T47D (cell line): ENCODE measurements at regions not wholly inside any gene's neighbourhood (a gene's known extent, or its start where the extent isn't known, plus 50 kb on each side); places are given as distances from the start of the nearest gene placed in this dataset.
"Not testable (repeated sequence)": the region's sequence is repeated elsewhere in the genome, so short reads cannot be mapped to it uniquely, and the experiment has no call there.

Source experiments
- DNase-seq, 2 experiments: peaks; one replicate each; pipeline versions ENCODE4 v3.0.0 to v3.0.0-alpha.2; 2011 to 2012; ENCODE audit warnings: low read depth in 1 of 2, low spot score in 1 of 2
- JUND ChIP-seq: IDR thresholded peaks from 2 replicates; pipeline ENCODE4 v1.6.1; 2012; ENCODE audit warnings: low read depth
- in situ Hi-C: cut with HindIII; loops from 2 replicates; pipeline ENCODE4 v1.10.0; 2016; ENCODE audit warnings: low sequenced_read_pairs, low pct_unique_long_range_greater_than_20kb

DNA sequence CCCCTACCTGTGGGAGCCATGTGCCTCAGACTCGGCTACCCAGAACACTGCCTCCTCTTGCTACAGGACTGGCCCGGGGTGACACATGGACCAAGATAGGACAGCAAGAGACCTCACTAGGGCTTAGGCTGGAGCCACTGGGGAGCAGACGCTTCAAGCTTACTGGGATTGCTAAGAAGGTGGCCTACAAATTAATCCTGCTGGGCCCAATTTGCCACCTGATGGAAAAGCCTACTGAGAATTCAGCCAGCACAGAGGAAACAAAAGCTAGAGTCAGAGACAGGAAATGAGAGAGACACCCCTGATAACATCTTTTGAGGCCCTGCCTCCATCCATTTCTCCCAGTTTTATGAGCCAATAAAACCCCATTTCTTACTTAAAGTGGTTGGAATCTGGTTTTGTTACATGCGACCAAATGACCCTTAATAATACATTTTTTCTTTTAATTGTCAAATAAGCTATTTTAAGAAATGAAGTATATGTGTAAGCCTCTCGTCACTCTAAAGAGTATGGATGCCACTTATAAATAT, 282.1 kb downstream of the CXCL12 start:
- no peak for TF ChIP-seq JUND
- DNase-seq, result no peak
- in situ Hi-C loops, result no loop called here

GRCh38 chr10:44101082-44101481, 283.8 kb downstream of the CXCL12 start:
- no peak for TF ChIP-seq JUND
- in situ Hi-C loops, result no loop called here
- DNase-seq, result no peak

- in situ Hi-C loops, result no loop called here
Observed at GRCh38 chr10:44099511-44099910, 285.4 kb downstream of the CXCL12 start.

GRCh38 chr10:44096217-44096616, 288.7 kb downstream of the CXCL12 start:
- in situ Hi-C loops, DNase-seq: not testable (repeated sequence)

More at GRCh38 chr10:44099511-44099910, 285.4 kb downstream of the CXCL12 start:
- no peak for DNase-seq
- TF ChIP-seq JUND, result no peak

DNA sequence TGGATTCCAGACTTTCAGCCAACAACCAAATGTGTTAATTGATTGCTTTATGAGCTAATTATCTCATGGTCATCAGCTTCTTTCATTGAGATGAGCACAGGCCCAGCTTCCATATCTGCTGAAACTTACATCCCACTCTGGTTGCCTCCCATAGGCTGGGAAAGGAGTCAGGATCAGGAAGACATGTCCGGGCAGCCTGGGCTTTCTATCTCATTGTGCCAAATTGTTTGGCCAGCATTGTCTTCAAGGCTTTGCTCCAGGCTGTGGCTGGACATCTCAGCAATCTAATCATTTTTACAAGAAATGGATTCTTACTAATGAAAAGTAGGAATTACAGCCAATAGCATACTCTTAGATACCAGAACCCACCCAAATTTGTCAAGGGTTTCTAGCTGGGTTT, 295.2 kb downstream of the CXCL12 start:
- in situ Hi-C loops, result no loop called here
- DNase-seq, result no peak
- no peak for TF ChIP-seq JUND

DNA sequence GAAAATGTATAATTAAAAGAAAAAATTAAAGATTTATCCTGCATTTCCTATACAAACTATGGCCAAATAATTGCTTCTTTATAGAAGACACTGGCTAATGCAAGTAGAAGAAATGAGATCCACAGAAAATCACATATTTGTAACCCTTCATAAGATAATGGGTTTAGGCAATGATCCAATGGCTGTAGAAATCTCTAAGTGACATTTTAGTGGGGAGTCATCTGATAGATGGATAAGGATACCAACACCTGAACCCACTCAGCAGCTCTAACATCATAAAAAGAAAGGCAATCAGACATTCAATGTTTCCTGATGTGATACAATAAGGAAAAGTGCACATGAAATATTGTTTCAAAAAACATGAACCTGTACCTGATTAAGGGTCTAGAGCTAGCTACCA, 297.5 kb downstream of the CXCL12 start:
- no peak for TF ChIP-seq JUND
- in situ Hi-C loops, result no loop called here
- no peak for DNase-seq

GRCh38 chr10:44083719-44084400, 301.0 kb downstream of the CXCL12 start:
- no peak for TF ChIP-seq JUND
- in situ Hi-C loops, result no loop called here
- no peak for DNase-seq

- peak in 1 of 2 experiments; percentile 30 for DNase-seq
- no peak for TF ChIP-seq JUND
- in situ Hi-C loops, result no loop called here
Observed at GRCh38 chr10:44071479-44071878, 313.4 kb downstream of the CXCL12 start.

DNA sequence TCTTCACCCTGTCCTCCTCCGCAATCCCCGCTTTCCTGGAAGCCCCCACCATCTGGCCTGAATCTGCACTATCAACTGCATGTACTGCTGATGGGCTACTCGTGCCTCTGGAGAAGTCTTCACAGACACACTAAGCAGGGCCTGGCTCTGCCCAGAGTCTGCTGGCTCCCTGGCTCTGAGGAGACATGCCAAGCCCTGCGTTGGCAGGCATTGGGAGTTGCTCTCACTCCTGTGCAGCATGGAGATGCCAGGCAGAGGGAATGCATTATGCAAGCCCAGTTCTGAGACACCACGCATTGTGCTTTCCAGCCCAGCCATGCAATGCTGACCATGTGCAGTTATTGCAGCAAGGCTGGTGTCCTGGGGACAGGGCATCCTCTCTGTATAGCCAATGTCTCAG, 314.6 kb downstream of the CXCL12 start:
- in situ Hi-C loops, result no loop called here
- TF ChIP-seq JUND, result no peak
- no peak for DNase-seq

DNA sequence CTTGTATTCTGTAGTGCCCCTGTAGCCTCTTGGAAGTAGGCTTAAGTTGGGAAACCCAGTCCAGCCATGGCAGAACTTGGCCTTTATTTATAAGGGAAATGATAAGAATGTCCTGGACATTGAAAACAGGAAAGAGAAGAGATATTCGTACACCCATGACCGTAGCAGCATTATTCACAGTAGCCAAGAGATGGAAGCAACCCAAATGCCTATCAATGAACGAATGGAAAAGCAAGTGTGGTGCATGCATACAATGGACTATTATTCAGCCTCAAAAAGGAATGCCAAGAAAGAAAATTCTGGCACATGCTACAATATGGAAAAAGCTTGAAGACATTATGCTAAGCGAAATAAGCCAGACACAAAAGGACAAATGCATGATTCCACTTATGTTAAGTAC, 315.3 kb downstream of the CXCL12 start:
- TF ChIP-seq JUND, result no peak
- no peak for DNase-seq
- in situ Hi-C loops, result no loop called here

DNA sequence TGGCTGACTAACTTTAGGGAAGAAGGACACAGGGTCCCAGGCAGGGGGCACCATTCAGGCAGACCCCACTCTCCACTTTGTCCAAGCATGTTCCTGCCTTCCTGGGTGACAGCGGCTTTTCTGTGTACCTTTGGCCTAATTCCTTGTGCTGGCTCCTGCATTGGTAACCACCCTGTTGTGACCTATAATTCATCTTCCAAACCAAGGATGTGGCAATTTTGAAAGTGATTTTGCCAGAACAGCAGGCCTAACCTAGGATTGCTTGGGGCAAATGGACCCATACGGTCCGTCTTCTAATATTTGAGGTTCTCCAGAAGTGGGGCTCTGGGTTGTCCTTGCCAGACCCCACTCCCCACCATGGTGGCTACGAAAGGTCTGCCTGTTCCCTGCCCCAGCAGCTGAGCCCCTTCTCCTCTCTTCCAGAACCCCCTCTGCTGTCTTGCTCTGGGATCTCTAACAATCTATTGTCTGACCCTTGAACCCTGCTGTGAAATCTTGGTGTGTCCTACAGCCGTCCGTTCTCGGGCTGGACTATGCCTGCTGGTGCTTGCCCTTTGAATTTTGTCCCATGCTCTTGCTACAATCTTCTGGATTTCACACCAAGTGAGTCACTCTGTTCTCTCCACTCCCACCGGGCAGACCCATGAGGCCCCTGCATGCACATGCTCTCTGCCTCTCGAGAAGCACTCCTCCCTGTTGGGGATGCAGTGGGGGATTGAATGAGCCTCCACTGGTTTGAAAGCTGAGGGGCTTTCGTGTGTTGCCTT, 316.0 kb downstream of the CXCL12 start:
- no peak for TF ChIP-seq JUND
- in situ Hi-C loops, result no loop called here
- no peak for DNase-seq

DNA sequence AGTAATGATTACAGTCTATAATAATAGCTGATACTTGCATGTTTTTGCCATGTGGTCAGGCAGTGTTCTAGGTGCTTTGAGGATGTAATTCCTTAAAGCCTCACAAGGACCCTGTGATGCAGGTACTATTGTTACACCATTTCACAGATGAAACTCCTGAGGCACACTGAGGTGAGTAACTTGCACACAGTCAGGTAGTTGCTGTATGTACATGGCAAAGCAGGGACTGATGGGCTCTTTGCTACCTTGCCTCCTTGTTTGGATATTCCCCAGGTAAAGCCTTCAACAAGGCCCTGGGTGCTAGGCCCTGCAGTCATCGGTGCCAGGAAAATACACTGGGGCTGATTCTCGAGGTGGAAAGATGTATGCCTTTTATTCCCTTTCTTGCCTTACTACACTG, 317.5 kb downstream of the CXCL12 start:
- no peak for DNase-seq
- no peak for TF ChIP-seq JUND
- in situ Hi-C loops, result no loop called here

GRCh38 chr10:44066527-44067255, 318.2 kb downstream of the CXCL12 start:
- no peak for TF ChIP-seq JUND
- in situ Hi-C loops, result no loop called here
- DNase-seq, result no peak
